Adrenal gland (tissue), 5 donors: ENCODE measurements at regions not wholly inside any gene's neighbourhood (a gene's known extent, or its start where the extent isn't known, plus 50 kb on each side); places are given as distances from the start of the nearest gene placed in this dataset.

Experiments used
- POLR2A ChIP-seq, 2 donors: fragments of 450-650 bp; IDR thresholded peaks; one replicate each; pipeline ENCODE4 v1.6.1; 2017; ENCODE audit warnings: antibody characterized with exemption in 2 of 2, mild to moderate bottlenecking in 2 of 2, moderate library complexity in 1 of 2
- TF ChIP-seq, protein P1 (sequence below), 6 experiments: fragments of 450-650 bp in 4 of 6; fragments of 200-600 bp in 2 of 6; sonication (generic) in 1 of 6; IDR thresholded peaks; 1 replicate in 5 of 6; 2 replicates in 1 of 6; pipeline versions ENCODE4 v1.5.1 to v1.8.0; 2016 to 2021; ENCODE audit warnings: antibody characterized with exemption in 6 of 6, mild to moderate bottlenecking in 2 of 6, moderate library complexity in 1 of 6
- donor health status: DM: no; HTN: no; CAD: no.

DNA sequence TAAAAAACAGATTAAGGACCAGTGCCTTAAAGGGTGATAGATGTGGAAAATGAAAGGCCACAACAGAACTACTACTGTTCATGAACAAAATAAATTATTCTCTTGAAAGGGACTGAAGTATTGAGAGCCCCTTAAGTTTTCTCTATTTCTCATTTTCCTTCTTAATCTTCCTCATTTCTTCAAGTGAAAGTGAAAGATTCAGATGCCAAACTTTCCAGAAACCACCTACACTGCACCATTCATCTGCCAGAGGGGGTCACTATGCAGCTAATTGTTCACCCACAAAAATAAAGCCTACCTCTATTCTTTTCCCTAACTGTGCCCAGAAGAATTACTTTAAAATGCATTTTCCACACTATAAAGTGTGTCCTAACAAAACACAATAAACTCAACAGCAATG, 140.1 kb downstream of the NR4A2 start:
- TF ChIP-seq, protein P1, sequence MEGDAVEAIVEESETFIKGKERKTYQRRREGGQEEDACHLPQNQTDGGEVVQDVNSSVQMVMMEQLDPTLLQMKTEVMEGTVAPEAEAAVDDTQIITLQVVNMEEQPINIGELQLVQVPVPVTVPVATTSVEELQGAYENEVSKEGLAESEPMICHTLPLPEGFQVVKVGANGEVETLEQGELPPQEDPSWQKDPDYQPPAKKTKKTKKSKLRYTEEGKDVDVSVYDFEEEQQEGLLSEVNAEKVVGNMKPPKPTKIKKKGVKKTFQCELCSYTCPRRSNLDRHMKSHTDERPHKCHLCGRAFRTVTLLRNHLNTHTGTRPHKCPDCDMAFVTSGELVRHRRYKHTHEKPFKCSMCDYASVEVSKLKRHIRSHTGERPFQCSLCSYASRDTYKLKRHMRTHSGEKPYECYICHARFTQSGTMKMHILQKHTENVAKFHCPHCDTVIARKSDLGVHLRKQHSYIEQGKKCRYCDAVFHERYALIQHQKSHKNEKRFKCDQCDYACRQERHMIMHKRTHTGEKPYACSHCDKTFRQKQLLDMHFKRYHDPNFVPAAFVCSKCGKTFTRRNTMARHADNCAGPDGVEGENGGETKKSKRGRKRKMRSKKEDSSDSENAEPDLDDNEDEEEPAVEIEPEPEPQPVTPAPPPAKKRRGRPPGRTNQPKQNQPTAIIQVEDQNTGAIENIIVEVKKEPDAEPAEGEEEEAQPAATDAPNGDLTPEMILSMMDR (IDR thresholded peaks at IDR 0.05) = no peak
- TF ChIP-seq POLR2A (IDR thresholded peaks at IDR 0.05) = no peak
